ENCODE measurements at regions not wholly inside any gene's neighbourhood (a gene's known extent, or its start where the extent isn't known, plus 50 kb on each side); places are given as distances from the start of the nearest gene placed in this dataset.
A peak's percentile ranks its signal among the peaks of the same experiment; 100 is the strongest.

- Histone ChIP-seq H3K27ac (no peak overlapping the region), H3K9me3 (no peaks in the 10 kb centered on the region), H3K4me1 (no peaks in the 10 kb centered on the region), H3K27me3 (no peaks in the 10 kb centered on the region), H3K36me3 (no peaks in the 10 kb centered on the region), H3K4me3 (no peak overlapping the region)
- no peak for DNase-seq (ENCODE audit: low spot score in 2 of 2)
- TF ChIP-seq EP300 (IDR thresholded peaks at IDR 0.05): no peak
- no peak for TF ChIP-seq CTCF (IDR thresholded peaks at IDR 0.05)
- TF ChIP-seq POLR2A (IDR thresholded peaks at IDR 0.05): no peak
- no peak for TF ChIP-seq POLR2AphosphoS5 (IDR thresholded peaks at IDR 0.05)
- 67% methylated on average over 2 of the region's 2 CpGs for WGBS
These were observed 596.6 kb upstream of the ZNF608 start for GRCh38 chr5:125343015-125343414.

- Histone ChIP-seq H3K27ac (no peak overlapping the region), H3K9me3 (no peaks in the 10 kb centered on the region), H3K4me1 (peaks cover 5% of the 10 kb centered on the region), H3K27me3 (no peaks in the 10 kb centered on the region), H3K36me3 (no peaks in the 10 kb centered on the region), H3K4me3 (no peak overlapping the region)
- 80% methylated on average over 5 of the region's 5 CpGs for WGBS
- no peak for TF ChIP-seq EP300 (IDR thresholded peaks at IDR 0.05)
- no peak for TF ChIP-seq POLR2A (IDR thresholded peaks at IDR 0.05)
- TF ChIP-seq CTCF (IDR thresholded peaks at IDR 0.05): no peak
- no peak for DNase-seq (ENCODE audit: low spot score in 2 of 2)
These were observed 599.9 kb upstream of the ZNF608 start for GRCh38 chr5:125346316-125346715.

GRCh38 chr5:125348221-125348692 is 601.8 kb upstream of the ZNF608 start:
- H3K4me1 ChIP-seq: peaks cover 5% of the 10 kb centered on the region
- no peaks in the 10 kb centered on the region for H3K27me3 ChIP-seq
- no peak overlapping the region for H3K27ac ChIP-seq
- peak in 1 of 2 donors; percentile 59 for DNase-seq (ENCODE audit: low spot score in 2 of 2)
- 69% methylated on average over 11 of the region's 11 CpGs for WGBS
- no peaks in the 10 kb centered on the region for H3K9me3 ChIP-seq
- H3K4me3 ChIP-seq: peak overlapping the region; percentile 5
- no peaks in the 10 kb centered on the region for H3K36me3 ChIP-seq
- TF ChIP-seq POLR2AphosphoS5 (IDR thresholded peaks at IDR 0.05) (no peak), POLR2A (IDR thresholded peaks at IDR 0.05) (no peak), EP300 (IDR thresholded peaks at IDR 0.05) (no peak), CTCF (IDR thresholded peaks at IDR 0.05) (no peak)

GRCh38 chr5:125348936-125349831 is 602.7 kb upstream of the ZNF608 start:
- H3K27ac ChIP-seq: no peak overlapping the region
- TF ChIP-seq POLR2AphosphoS5 (IDR thresholded peaks at IDR 0.05) (no peak), CTCF (IDR thresholded peaks at IDR 0.05) (no peak), EP300 (IDR thresholded peaks at IDR 0.05) (no peak), POLR2A (IDR thresholded peaks at IDR 0.05) (no peak)
- H3K4me3 ChIP-seq: no peak overlapping the region
- H3K9me3 ChIP-seq: no peaks in the 10 kb centered on the region
- H3K4me1 ChIP-seq: peaks cover 5% of the 10 kb centered on the region
- H3K27me3 ChIP-seq: no peaks in the 10 kb centered on the region
- 46% methylated on average over 9 of the region's 9 CpGs for WGBS
- no peaks in the 10 kb centered on the region for H3K36me3 ChIP-seq
- DNase-seq (ENCODE audit: low spot score in 2 of 2): no peak

GRCh38 chr5:125357660-125358059 is 611.2 kb upstream of the ZNF608 start:
- H3K27me3 ChIP-seq: no peaks in the 10 kb centered on the region
- no peak for DNase-seq (ENCODE audit: low spot score in 2 of 2)
- H3K4me3 ChIP-seq: no peak overlapping the region
- no peaks in the 10 kb centered on the region for H3K9me3 ChIP-seq
- H3K27ac ChIP-seq: no peak overlapping the region
- no peak for TF ChIP-seq CTCF (IDR thresholded peaks at IDR 0.05)
- TF ChIP-seq POLR2AphosphoS5 (IDR thresholded peaks at IDR 0.05): no peak
- H3K4me1 ChIP-seq: no peaks in the 10 kb centered on the region
- H3K36me3 ChIP-seq: no peaks in the 10 kb centered on the region

All from suprapubic skin (tissue), 4 donors.